H9 (cell line): ENCODE measurements at regions not wholly inside any gene's neighbourhood (a gene's known extent, or its start where the extent isn't known, plus 50 kb on each side); places are given as distances from the start of the nearest gene placed in this dataset.

Experiments
- DNase-seq: peaks from one replicate; pipeline ENCODE4 v3.0.0-alpha.2; 2017
- H2AFZ ChIP-seq: one replicate; pipeline ENCODE4 v1.6.1; 2013; ENCODE audit warnings: mild to moderate bottlenecking, low read length, control low read depth, moderate library complexity
- H2AK5ac ChIP-seq: 2 replicates; pipeline ENCODE4 v1.6.1; 2013; ENCODE audit warnings: low read length, control low read depth, mixed read lengths; ENCODE audit not compliant: insufficient read length
- H2BK120ac ChIP-seq: one replicate; pipeline ENCODE4 v1.6.1; 2013; ENCODE audit warnings: low read depth, mild to moderate bottlenecking, low read length, control low read depth, inconsistent platforms; ENCODE audit not compliant: poor library complexity, severe bottlenecking
- H2BK12ac ChIP-seq: 2 replicates; pipeline ENCODE4 v1.6.1; 2013; ENCODE audit warnings: low read length, control low read depth, mixed read lengths, low read depth; ENCODE audit not compliant: insufficient read length
- H2BK15ac ChIP-seq: 2 replicates; pipeline ENCODE4 v1.6.1; 2013; ENCODE audit warnings: low read depth, low read length, control low read depth
- H2BK20ac ChIP-seq: one replicate; pipeline ENCODE4 v1.6.1; 2013; ENCODE audit warnings: low read depth, mild to moderate bottlenecking, low read length, control low read depth, inconsistent platforms; ENCODE audit not compliant: poor library complexity, severe bottlenecking
- H2BK5ac ChIP-seq: 2 replicates; pipeline ENCODE4 v1.6.1; 2013; ENCODE audit warnings: low read length, control low read depth, mixed read lengths; ENCODE audit not compliant: insufficient read length
- H3K14ac ChIP-seq: 2 replicates; pipeline ENCODE4 v1.6.1; 2013; ENCODE audit warnings: low read length, control low read depth; ENCODE audit not compliant: insufficient read depth
- H3K18ac ChIP-seq: 2 replicates; pipeline ENCODE4 v1.6.1; 2013; ENCODE audit warnings: low read depth, mild to moderate bottlenecking, mixed read lengths, low read length, control low read depth; ENCODE audit not compliant: insufficient read length
- H3K23ac ChIP-seq: 2 replicates; pipeline ENCODE4 v1.6.1; 2013; ENCODE audit warnings: low read length, control low read depth, mixed read lengths, low read depth; ENCODE audit not compliant: insufficient read length
- H3K23me2 ChIP-seq: 2 replicates; pipeline ENCODE4 v1.6.1; 2013; ENCODE audit warnings: low read depth, mild to moderate bottlenecking, mixed read lengths, low read length, control low read depth; ENCODE audit not compliant: insufficient read length, poor library complexity, severe bottlenecking
- H3K27ac ChIP-seq: 2 replicates; pipeline ENCODE4 v1.5.1; 2013; ENCODE audit warnings: low read length, control low read depth, mixed read lengths, low read depth; ENCODE audit not compliant: insufficient read length
- H3K27me3 ChIP-seq: 2 replicates; pipeline ENCODE4 v1.6.1; 2013; ENCODE audit warnings: low read length, control low read depth, inconsistent platforms; ENCODE audit not compliant: insufficient read depth
- H3K4ac ChIP-seq: 2 replicates; pipeline ENCODE4 v1.6.1; 2013; ENCODE audit warnings: low read depth, mild to moderate bottlenecking, control low read depth, inconsistent platforms, low read length, moderate library complexity
- H3K4me1 ChIP-seq: 2 replicates; pipeline ENCODE4 v1.6.1; 2013; ENCODE audit warnings: low read length, control low read depth, inconsistent platforms; ENCODE audit not compliant: insufficient read depth
- H3K4me2 ChIP-seq: 2 replicates; pipeline ENCODE4 v1.6.1; 2013; ENCODE audit warnings: low read length, control low read depth, mixed read lengths; ENCODE audit not compliant: insufficient read length, insufficient read depth
- H3K56ac ChIP-seq: 2 replicates; pipeline ENCODE4 v1.6.1; 2013; ENCODE audit warnings: low read depth, mild to moderate bottlenecking, mixed read lengths, low read length, control low read depth; ENCODE audit not compliant: insufficient read length
- H3K79me1 ChIP-seq: 2 replicates; pipeline ENCODE4 v1.6.1; 2013; ENCODE audit warnings: low read depth, mild to moderate bottlenecking, moderate library complexity, low read length, control low read depth, inconsistent platforms; ENCODE audit not compliant: insufficient read depth, poor library complexity, severe bottlenecking
- H3K79me2 ChIP-seq: 2 replicates; pipeline ENCODE4 v1.6.1; 2013; ENCODE audit warnings: low read length, control low read depth, inconsistent platforms; ENCODE audit not compliant: insufficient read depth
- H3K9ac ChIP-seq: 2 replicates; pipeline ENCODE4 v1.6.1; 2013; ENCODE audit warnings: low read length, control low read depth, mixed read lengths; ENCODE audit not compliant: insufficient read length; ENCODE audit errors: extremely low read depth
- H3K9me3 ChIP-seq: one replicate; pipeline ENCODE4 v1.6.1; 2013; ENCODE audit warnings: low read depth, low read length, inconsistent platforms; ENCODE audit not compliant: control insufficient read depth
- H3T11ph ChIP-seq: one replicate; pipeline ENCODE4 v1.6.1; 2013; ENCODE audit warnings: mild to moderate bottlenecking, low read length, control low read depth, inconsistent platforms
- H4K20me1 ChIP-seq: one replicate; pipeline ENCODE4 v1.6.1; 2013; ENCODE audit not compliant: control insufficient read depth, insufficient read length, insufficient read depth
- H4K5ac ChIP-seq: 2 replicates; pipeline ENCODE4 v1.6.1; 2013; ENCODE audit warnings: low read depth, mild to moderate bottlenecking, mixed read lengths, low read length, control low read depth; ENCODE audit not compliant: insufficient read length
- H4K8ac ChIP-seq: replicated peaks from 2 replicates; pipeline ENCODE4 v1.6.1; 2013; ENCODE audit warnings: low read length, control low read depth, mixed read lengths, low read depth; ENCODE audit not compliant: insufficient read length
- H4K91ac ChIP-seq: 2 replicates; pipeline ENCODE4 v1.6.1; 2013; ENCODE audit warnings: low read depth, mild to moderate bottlenecking, moderate library complexity, mixed read lengths, low read length, control low read depth; ENCODE audit not compliant: insufficient read length
- H3K27ac Mint-ChIP-seq, 3 experiments: 2 replicates in 2 of 3; 3 replicates in 1 of 3; pipeline ENCODE4 v1.8.0; 2020 to 2021; ENCODE audit warnings: mixed read lengths in 3 of 3, mild to moderate bottlenecking in 1 of 3, moderate library complexity in 1 of 3
- H3K27me3 Mint-ChIP-seq: 2 replicates; pipeline ENCODE4 v1.8.0; 2021; ENCODE audit warnings: low read depth, mild to moderate bottlenecking, moderate library complexity, mixed read lengths
- H3K36me3 Mint-ChIP-seq, 3 experiments: 2 replicates in 2 of 3; 3 replicates in 1 of 3; pipeline ENCODE4 v1.8.0; 2020 to 2021; ENCODE audit warnings: low read depth in 3 of 3, mixed read lengths in 3 of 3; ENCODE audit not compliant: insufficient read depth in 1 of 3
- H3K4me1 Mint-ChIP-seq, 2 experiments: 2 replicates each; pipeline ENCODE4 v1.8.0; 2020; ENCODE audit warnings: mixed read lengths in 2 of 2
- H3K4me3 Mint-ChIP-seq, 2 experiments: 2 replicates in 1 of 2; 3 replicates in 1 of 2; pipeline ENCODE4 v1.8.0; 2020 to 2021; ENCODE audit warnings: mild to moderate bottlenecking in 2 of 2, mixed read lengths in 2 of 2, moderate library complexity in 1 of 2
- H3K9me3 Mint-ChIP-seq, 2 experiments: 2 replicates in 1 of 2; 3 replicates in 1 of 2; pipeline ENCODE4 v1.8.0; 2020; ENCODE audit warnings: mild to moderate bottlenecking in 2 of 2, mixed read lengths in 2 of 2, moderate library complexity in 1 of 2
- CTCF ChIP-seq: fragments of 200-600 bp; sonication (generic); conservative IDR thresholded peaks from 3 replicates; pipeline ENCODE4 v1.8.0; 2021; ENCODE audit warnings: antibody characterized with exemption, mild to moderate bottlenecking
- WGBS: extraction: QIAGEN DNeasy Blood & Tissue Kit; methylation state at CpG from one replicate; pipeline ENCODE4 v1.1.7; 2013; ENCODE audit warnings: missing lambda C conversion rate, low lambda C conversion rate, mixed read lengths; ENCODE audit not compliant: insufficient read length; ENCODE audit errors: extremely low coverage; 5-methylcytosine and 5-hydroxymethylcytosine counted together

- Histone ChIP-seq H3K27me3 (no peaks in the 10 kb centered on the region), H4K5ac (no peak overlapping the region), H3K23me2 (no peaks in the 10 kb centered on the region), H2BK12ac (no peak overlapping the region), H3K14ac (no peak overlapping the region), H3K9me3 (peaks cover 6% of the 10 kb centered on the region), H4K91ac (no peak overlapping the region), H3K9ac (no peak overlapping the region), H2AK5ac (no peak overlapping the region), H3K4ac (no peak overlapping the region), H3K56ac (no peak overlapping the region), H4K20me1 (no peaks in the 10 kb centered on the region), H3K4me1 (no peaks in the 10 kb centered on the region), H3T11ph (no peak overlapping the region), H3K18ac (no peak overlapping the region), H2BK5ac (no peak overlapping the region), H2AFZ (no peak overlapping the region), H2BK120ac (no peak overlapping the region), H3K4me2 (no peak overlapping the region), H3K79me2 (no peaks in the 10 kb centered on the region), H3K79me1 (no peaks in the 10 kb centered on the region), H2BK20ac (no peak overlapping the region), H2BK15ac (no peak overlapping the region), H3K23ac (no peak overlapping the region), H4K8ac (no peak overlapping the region), H3K27ac (no peak overlapping the region)
- Mint-ChIP-seq H3K27me3 (no peaks in the 10 kb centered on the region; the same call in 1 of the 2 replicates), H3K27ac (no peak overlapping the region), H3K36me3 (peaks cover 20 to 36% (median 20%) of the 10 kb centered on the region in 3 experiments), H3K4me1 (peaks cover 3% of the 10 kb centered on the region in 2 experiments; a peak in 2 of 4 replicates), H3K4me3 (no peak overlapping the region), H3K9me3 (peaks cover 22 to 29% of the 10 kb centered on the region in 2 experiments)
- no peak for TF ChIP-seq CTCF
- WGBS: no CpG with 5 or more reads among the region's 10 CpGs
- no peak for DNase-seq
These were observed 2188.5 kb upstream of the WWC1 start for GRCh38 chr5:166102947-166103346.
